HG02588 (cell line): ENCODE measurements at regions not wholly inside any gene's neighbourhood (a gene's known extent, or its start where the extent isn't known, plus 50 kb on each side); places are given as distances from the start of the nearest gene placed in this dataset.
"Not testable (repeated sequence)": the region's sequence is repeated elsewhere in the genome, so short reads cannot be mapped to it uniquely, and the experiment has no call there.

ENCODE experiments used
- ATAC-seq: cut with Tn5 transposase; IDR thresholded peaks from one replicate; pipeline ENCODE4 v1.9.1; 2021; ENCODE audit warnings: mild to moderate bottlenecking, moderate library complexity; ENCODE audit not compliant: unreplicated experiment

DNA sequence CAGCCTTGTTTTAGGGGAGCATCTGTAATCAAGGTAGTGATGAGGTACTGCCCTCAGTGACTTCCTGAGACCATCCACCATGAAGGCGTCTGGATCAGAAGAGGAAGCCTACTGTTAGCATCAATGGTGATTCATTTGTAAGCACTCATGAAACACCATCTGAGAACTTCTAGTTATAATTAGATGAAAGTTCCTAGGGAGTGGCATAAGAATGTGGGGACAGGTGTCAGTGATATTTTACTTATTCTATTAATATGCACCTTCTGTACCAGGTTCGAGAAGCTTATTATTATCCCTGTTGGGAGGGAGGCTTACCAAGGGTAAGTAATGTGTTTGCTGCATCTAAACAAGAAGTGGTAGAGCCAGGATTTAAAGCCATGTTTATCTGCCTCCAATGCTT is 295.8 kb upstream of the TBL1XR1 start:
- ATAC-seq = no peak

DNA sequence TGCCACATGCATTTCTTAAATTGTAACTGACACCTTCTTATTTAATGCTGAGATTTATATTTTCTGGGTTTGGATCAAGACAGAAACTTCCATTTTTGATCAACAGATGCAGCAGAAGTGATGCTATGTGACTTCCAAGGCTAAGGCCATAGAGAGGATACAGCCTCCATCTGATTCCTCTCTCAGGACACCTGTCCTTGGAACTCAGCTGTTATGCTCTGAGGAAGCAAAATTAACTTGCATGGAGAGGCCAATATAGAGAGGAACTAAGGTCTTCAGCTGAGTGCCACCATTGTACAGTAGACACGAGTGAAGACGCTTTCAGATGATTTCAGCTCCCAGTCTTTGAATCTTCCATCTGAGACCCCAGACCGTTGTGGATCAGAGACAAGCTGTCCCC is 296.9 kb upstream of the TBL1XR1 start:
- ATAC-seq = no peak

DNA sequence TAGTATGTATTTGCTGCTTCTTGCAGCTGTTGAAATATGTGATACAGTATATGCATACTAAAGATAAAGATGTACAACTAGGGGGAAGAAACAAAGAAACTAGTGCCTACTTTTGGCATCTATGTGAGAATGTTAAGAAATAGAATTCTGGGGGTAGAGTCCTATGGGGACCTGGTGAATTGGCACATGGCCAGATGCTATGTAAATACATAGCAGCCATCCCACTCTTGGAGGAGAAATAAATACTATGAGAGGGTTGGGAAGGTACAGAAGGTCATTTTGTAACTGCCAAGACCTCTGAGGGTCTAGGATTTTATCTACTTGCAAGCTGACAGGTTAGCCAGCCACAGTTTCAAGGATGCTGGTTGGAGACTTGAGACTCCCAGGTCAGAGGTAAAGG is 298.3 kb upstream of the TBL1XR1 start:
- no peak for ATAC-seq

DNA sequence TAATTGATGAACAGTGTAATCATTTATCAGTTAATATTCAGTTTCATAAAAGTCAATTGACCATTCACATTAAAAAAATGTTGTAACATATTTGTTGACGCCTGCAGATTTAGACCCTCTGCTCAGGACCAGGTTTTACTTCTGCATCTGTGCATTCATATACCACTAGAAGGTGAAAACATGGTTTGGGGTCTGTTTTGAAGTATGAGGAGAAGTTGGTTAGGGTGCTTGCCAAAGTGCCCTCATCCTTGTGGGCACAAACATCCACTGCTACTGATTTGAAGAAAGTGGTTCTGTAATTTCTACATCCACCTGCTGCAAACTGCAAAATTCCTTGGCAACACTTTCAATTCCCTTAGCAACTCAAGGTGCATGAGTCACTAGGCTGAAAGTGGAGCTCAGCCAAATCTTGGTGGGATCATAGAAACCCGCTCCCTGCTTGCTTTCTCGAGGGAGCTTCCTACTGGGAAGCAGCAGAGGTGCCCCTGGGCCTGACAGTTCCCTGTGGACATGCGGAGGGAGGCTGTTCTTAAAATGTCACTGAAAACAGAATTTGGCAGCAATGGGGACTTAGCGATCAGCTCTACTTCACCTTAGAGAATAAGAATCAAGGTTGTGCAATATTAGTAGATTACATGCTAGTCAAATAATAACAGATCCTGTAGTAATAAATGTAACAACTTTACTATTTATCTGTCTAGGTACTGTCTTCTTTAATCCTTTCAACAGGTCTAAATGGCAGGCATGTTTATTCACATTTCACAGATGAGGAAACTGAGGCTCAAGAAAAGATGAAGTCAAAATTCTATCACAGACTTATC is 301.0 kb upstream of the TBL1XR1 start:
- no peak for ATAC-seq

DNA sequence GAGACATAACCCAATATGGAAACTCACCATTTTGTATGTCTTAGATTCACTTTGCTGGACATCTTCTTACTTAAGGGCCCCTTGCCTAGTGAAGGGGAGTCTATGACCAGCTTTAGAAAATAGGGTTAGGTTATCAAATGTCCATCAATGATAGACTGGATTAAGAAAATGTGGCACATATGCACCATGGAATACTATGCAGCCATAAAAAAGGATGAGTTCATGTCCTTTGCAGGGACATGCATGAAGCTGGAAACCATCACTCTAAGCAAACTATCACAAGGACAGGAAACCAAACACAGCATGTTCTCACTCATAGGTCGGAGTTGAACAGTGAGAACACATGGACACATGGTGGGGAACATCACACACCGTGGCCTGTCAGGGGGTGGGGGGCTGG is 301.8 kb upstream of the TBL1XR1 start:
- not testable (repeated sequence) for ATAC-seq

DNA sequence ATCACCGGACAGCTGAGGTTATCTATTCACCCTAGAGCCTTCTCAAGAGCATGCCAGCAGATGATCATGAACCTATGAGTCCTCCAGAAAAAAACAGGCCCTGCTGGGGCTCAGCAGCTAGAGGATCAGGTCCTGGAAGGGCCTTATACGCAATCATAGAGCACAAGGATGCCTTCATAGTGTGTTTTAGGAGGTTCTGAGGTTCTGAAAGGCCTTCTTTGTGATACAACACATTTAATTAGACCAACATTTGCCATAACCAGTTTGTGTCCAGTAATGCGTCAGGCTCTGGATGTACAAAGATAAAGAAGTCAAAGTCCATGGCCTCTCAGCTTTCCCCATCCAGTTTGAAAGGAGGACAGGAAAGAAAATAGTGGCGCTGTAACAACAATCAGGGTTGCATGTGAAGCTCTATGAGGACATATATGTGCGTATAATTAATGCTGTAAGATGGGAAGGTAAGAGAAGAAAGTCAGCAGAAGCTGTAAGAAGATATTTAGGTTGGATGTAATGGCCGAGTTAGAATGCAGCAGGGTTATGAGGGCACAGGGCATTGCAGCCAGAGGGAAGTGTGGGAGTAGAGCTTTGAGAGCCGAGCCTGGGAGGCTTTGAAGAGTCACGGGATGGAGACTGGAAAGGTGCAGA is 302.6 kb upstream of the TBL1XR1 start:
- no peak for ATAC-seq

DNA sequence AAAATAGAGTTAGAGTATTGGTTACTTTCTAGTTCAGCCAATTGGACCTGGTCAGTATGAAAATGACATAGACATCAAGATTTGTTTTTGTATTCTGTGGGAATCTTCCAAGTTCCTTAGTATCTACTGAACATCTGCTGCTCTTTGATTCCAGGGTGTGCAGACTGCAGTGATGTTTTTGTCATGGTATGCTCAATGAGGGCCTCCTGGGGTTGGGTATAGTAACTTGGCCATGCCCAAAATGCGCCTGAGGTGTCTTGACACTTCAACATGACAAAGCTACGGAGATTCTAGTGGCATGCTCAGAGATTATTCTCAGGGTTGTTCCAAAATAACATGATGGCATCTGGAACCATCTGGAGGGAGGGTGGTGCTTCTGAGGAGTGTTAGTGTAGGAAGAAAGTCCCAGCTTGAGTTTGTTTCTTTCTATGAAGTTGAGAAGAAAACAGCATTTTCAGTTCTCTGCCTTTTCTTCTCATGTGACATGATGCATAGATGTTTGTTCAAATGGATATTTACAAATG is 313.5 kb upstream of the TBL1XR1 start:
- no peak for ATAC-seq

DNA sequence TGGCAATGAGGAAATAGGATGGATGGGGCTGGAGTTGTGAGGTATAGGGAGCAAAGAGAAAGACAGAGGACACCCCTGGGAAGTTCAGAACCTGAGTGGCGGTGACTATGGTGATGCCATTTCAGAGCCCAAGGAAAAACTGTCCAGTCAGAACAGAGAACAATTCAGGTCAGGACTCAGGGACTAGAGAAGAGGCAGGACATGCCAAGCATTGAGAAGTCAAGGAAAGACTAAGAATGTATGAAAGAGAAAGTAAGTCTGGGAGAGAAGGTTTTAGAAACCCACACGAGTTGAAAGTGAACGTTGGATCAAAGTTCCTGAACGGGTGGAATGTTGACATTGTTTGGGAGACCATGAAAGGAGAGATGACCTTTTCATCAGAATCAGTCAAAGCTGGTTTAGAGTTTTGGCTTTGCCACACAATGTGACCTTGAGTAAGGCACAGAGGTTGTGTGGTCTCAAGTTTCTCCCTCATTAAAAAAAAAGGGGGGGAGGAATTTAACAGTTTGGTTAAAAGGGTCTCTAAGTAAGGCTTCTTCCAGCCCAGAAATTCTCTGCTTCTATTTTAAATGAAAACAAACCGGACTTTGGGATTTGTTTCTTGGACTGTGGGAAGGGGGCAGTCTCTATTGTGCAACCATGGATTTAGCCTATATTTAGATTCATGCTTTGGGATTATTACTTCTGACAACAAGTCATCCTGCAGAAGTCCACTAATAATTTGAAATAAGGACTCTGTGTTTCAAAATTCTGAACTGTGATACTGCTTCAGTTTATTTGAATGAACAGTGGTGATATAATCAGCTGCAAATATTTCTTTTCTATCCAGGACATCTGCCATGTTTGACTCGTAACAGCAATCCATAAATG is 315.9 kb upstream of the TBL1XR1 start:
- no peak for ATAC-seq

DNA sequence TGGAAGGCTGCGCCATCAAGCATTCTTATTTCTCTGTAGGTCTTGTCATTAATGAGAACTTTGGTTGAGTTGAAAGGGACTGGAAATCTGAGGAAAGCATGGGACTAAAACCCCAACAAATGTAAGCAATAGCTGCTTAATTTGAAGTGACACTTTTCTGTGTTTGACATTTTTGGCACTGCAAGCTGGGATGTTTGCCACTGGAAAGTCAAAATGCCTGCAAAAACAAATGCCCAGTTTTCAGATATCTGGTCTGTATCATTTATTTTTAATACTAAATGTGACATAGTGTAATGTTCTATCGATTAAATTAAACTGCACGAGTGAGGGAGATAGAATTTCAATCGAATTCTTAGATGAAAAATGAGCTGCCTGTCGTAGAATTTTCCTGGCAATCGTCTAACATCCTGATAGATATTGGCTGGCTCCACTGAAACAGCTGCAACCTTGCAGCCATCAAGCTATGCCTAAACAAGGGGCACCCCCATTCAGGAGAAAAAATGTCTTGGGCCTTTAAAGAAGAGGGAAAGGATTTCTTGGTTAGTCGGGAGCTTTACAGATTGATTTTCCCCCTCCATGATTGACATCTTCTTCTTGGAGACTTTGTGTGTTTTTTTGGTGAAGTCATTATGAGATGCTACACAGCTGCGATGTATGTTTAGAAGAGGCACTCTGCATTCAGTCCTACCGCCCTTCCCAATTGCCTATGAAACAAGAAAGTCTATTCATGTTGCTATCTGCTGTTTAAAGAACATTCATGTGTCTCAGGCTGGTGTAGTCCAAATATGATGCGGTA is 316.7 kb upstream of the TBL1XR1 start:
- ATAC-seq = no peak

DNA sequence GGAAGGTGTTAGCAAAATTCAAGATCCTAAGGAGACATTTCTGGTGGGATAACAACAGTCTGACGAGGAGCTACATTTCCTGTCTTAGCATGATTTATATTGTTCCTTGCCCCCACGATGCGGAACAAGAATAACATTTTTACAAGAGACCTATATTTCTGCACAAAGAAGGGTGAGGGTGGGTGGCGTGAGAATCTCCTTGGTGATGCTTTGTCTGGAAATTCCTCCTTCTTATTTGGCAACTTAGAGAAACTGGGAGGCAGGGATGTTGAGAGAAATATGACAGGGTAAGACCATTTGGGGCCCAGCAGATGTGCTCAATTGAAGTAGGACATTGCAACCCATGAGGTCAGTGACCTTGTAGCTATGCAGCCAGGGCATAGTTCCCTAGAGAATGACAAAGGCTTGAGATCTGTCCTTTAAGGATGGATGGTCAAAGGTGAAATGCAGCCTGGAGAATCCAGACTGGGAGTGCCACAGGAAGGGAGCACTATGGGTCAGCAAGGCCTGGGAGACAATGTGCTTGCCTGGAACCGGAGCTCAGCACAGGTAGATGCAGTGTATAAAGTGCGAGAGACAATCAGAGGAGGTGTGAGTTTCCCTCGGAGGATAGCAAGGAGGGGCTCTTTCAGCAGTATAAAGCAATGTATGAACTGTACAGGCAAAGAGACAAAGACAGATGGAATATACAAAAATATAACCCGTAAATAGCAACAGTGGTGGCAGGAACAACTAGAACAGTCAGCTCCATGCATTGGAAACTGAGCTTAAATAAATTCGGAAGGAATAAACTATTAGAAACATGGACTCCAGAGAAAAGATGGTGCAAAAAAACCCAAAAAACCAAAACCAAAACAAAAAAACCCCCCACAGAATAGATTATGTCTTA is 317.6 kb upstream of the TBL1XR1 start:
- no peak for ATAC-seq

DNA sequence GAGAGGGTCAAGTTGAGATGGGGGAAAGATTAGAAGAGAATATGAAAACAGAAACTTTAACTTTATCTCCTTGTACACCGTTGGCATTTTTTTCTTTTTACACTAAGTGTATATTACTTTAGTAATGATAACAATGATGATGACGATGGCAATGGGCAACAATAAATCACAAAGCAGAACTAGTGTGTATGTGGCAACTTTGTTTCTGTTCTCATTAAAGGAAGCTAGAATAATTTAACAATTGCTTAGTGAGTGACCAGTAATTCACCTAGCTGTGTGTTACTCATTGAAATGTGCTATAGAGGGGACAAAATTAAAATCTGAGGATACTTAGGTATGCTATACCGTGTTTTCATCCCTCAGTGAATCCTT is 318.5 kb upstream of the TBL1XR1 start:
- ATAC-seq = no peak

DNA sequence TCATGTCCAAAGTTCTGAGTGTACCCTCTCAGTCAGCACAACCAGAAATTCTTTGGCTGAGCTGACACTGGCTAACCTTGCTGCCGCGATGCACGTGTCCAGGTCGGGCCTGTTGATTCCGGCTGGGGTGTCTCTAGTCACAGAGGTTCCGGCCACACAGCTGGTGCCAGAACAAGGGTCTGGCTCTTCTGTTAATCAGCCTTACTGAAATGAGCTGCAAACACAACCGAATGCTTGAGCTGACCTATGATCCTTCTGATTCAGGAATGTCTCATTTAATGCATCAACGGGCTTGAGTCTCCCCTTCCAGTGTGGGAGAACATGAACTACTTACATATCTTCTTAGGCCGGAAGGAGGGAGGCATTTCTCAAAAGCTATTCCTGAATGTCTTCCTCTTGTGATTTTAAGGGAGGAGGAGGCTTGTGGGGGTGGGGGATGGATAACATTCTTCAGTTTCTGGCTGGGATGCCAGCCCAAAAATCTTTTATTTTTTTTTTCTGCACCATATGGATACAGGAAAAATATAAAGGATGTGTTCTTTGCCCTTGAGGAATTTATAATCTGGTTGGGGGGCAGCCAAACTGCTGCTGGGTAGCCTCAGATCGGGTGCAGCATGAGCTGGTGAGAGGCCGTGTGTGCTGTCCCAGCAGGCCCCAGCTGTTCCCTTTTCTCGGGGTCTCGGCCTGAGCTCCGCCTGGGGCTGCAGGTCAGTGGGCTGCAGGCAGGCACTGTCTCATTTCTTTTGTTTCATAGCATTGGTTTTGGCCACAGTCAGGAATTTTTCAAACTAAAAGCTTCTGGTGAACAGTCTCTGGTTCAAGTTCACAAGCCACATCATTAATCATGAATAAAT is 319.1 kb upstream of the TBL1XR1 start:
- ATAC-seq = no peak

DNA sequence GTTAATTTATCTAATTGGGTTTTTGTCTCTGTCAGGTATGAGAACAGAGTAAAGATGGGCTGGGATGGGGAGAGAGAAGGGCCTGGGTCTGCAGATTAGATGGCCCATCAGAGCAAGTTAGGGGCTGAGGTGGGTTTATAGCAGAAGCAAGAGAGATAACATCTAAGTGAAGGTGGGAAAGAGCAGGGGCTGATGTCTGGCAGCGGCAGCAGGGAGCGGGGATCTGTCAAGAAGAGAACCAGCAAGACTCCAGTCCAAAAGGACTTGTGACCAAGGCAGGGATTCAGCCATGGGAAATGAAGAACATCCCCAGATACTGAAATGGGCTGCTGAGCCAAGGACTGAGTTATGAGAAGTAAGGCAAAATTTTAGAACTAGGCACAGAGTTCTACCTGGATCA is 320.6 kb upstream of the TBL1XR1 start:
- no peak for ATAC-seq

DNA sequence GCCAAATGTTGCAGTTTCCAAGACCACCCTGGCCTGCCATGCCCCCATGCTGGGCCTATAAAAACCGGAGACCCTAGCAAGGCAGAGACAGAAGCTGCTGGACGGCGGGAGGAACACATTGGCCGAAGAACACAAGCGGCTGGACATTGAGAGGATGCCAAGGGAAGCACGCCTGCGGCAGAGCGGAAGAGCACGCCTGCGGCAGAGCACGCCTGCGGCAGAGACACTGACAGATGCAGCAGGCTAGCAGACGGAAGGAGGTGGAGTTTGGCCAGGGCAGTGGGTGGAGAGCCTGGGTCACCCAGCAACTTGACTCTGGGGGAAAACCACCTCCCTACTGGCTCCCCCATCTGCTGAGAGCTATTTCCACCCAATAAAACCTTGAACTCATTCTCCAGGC is 322.3 kb upstream of the TBL1XR1 start:
- ATAC-seq = no peak

DNA sequence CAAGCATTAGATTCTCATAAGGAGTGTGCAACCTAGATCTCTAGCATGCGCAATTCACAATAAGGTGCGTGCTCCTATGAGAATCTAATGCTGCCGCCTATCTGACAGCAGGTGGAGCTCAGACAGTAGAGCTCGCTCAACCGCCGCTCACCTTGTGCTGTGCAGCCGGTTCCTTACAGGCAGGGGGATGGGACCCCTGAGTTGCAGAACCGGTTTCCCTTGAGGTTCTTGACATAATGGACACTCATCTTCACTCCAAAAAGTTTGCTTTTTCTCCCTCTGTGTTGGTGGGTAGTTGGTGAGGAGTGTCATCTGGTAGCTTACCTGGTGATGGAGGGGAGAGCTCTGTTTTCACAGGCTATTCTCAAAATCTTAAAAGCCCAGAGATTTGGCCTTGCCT is 324.0 kb upstream of the TBL1XR1 start:
- ATAC-seq = no peak

DNA sequence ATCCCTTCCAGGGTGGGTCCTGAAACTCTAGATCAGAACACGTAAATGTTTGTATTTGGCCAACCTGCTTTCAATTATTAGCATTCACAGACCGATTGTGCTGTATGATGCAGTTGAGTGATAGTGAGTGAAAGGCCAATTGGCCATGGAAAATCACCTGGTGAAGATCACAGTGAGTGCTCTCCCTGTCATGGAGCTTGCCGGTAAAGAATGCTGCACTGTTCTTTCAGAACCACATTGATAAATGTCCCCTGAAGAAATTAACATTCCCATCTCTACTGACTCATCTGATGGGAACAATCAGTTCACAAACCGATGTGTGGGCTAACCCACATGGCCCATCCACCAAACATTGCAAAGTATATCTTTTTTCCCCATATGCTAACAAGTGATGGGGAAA is 324.8 kb upstream of the TBL1XR1 start:
- no peak for ATAC-seq

DNA sequence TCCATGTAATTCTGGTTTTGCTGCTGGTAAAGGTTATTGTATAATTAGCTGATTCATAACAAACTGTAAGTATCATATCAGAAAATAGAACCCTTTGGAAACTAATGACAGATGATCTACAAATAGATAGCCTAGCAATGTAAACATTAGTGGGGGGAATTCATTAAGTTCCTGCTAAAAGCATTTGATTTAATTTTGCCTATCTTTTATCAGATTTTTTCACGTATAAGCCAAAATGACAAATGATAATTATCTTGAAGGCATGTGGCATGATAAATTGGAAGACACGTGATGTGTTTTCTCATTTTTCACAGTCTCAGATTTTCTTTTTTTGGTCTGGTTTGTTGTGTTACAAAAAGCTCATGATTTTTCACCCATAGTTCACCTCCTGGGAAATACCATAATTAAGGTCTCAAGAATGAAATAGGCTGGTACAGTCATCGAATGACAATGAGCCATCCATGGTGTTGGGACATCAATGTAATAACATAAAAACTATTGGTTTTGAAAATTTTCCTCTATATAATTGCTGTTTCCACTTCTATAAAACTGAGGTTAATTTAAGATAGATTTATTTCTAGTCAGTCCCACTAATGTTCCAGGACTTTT is 325.9 kb upstream of the TBL1XR1 start:
- no peak for ATAC-seq

DNA sequence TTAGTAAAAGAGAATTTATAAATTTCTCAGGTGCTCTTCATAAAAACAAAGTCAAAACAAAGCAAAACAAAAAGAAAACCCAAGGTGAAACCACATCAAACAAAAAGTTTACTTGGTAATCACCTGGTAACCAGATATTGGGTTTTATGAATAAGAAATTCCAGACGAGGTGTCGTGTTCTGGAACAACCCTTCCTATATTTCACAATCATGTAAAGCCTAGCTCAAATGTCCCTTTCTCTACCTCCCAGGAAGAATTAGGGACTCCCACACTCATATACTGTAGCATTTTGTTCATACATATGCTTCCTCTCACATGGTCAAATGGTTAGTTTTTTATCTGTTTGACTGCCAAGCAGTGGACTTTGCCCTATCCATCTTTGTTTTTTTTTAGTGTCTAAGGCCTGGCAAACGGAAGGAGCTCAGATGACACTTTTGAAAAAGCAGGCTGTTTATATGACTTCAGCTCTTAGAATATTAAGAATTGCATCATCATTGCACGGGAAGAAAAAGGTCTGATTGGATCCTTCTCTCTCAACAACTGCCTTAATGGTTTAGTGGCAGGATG is 326.7 kb upstream of the TBL1XR1 start:
- ATAC-seq = no peak
